ENCODE measurements at regions not wholly inside any gene's neighbourhood (a gene's known extent, or its start where the extent isn't known, plus 50 kb on each side); places are given as distances from the start of the nearest gene placed in this dataset.

GRCh38 chr10:116792817-116793216, 50.5 kb upstream of the HSPA12A start:
- no peak for TF ChIP-seq CTCF (IDR thresholded peaks at IDR 0.05; ENCODE audit: control insufficient read depth, insufficient read depth, low read depth, low read length, missing control alignments)
- no peak overlapping the region for H3K4me3 ChIP-seq (ENCODE audit: control insufficient read depth, low read depth, low read length)
- DNase-seq (ENCODE audit: low read depth), result no peak

GRCh38 chr10:116796469-116796868, 52.8 kb upstream of the ENO4 start:
- no peak for DNase-seq (ENCODE audit: low read depth)
- H3K4me3 ChIP-seq (ENCODE audit: control insufficient read depth, low read depth, low read length), result no peak overlapping the region
- no peak for TF ChIP-seq CTCF (IDR thresholded peaks at IDR 0.05; ENCODE audit: control insufficient read depth, insufficient read depth, low read depth, low read length, missing control alignments)

GRCh38 chr10:116796910-116797513, 52.3 kb upstream of the ENO4 start:
- DNase-seq (ENCODE audit: low read depth), result peak; percentile 20
- TF ChIP-seq CTCF (IDR thresholded peaks at IDR 0.05; ENCODE audit: control insufficient read depth, insufficient read depth, low read depth, low read length, missing control alignments), result peak; percentile 98
- H3K4me3 ChIP-seq (ENCODE audit: control insufficient read depth, low read depth, low read length), result no peak overlapping the region

- no peak overlapping the region for H3K4me3 ChIP-seq (ENCODE audit: control insufficient read depth, low read depth, low read length)
- DNase-seq (ENCODE audit: low read depth), result no peak
- no peak for TF ChIP-seq CTCF (IDR thresholded peaks at IDR 0.05; ENCODE audit: control insufficient read depth, insufficient read depth, low read depth, low read length, missing control alignments)
Measured at GRCh38 chr10:116798859-116799258, 50.4 kb upstream of the ENO4 start.
